Upper lobe of left lung (tissue), 4 donors: ENCODE measurements at regions not wholly inside any gene's neighbourhood (a gene's known extent, or its start where the extent isn't known, plus 50 kb on each side); places are given as distances from the start of the nearest gene placed in this dataset.

Experiments used
- CTCF ChIP-seq, 6 experiments: fragments of 450-650 bp in 4 of 6; fragments of 200-600 bp in 2 of 6; sonication (generic) in 2 of 6; IDR thresholded peaks; one replicate each; pipeline ENCODE4 v1.5.1; 2016 to 2019; ENCODE audit warnings: antibody characterized with exemption in 6 of 6
- POLR2A ChIP-seq, 4 donors: fragments of 450-650 bp; IDR thresholded peaks; one replicate each; pipeline ENCODE4 v1.5.1; 2016 to 2017; ENCODE audit warnings: antibody characterized with exemption in 4 of 4, mild to moderate bottlenecking in 2 of 4

GRCh38 chr3:34178415-34178814 is 380.0 kb downstream of the PDCD6IP start:
- TF ChIP-seq POLR2A (IDR thresholded peaks at IDR 0.05): no peak
- no peak for TF ChIP-seq CTCF (IDR thresholded peaks at IDR 0.05)
